H9 (cell line): ENCODE measurements at regions not wholly inside any gene's neighbourhood (a gene's known extent, or its start where the extent isn't known, plus 50 kb on each side); places are given as distances from the start of the nearest gene placed in this dataset.

ENCODE experiments used
- DNase-seq: peaks from one replicate; pipeline ENCODE4 v3.0.0-alpha.2; 2017
- H2AFZ ChIP-seq: one replicate; pipeline ENCODE4 v1.6.1; 2013; ENCODE audit warnings: mild to moderate bottlenecking, low read length, control low read depth, moderate library complexity
- H2AK5ac ChIP-seq: 2 replicates; pipeline ENCODE4 v1.6.1; 2013; ENCODE audit warnings: low read length, control low read depth, mixed read lengths; ENCODE audit not compliant: insufficient read length
- H2BK120ac ChIP-seq: one replicate; pipeline ENCODE4 v1.6.1; 2013; ENCODE audit warnings: low read depth, mild to moderate bottlenecking, low read length, control low read depth, inconsistent platforms; ENCODE audit not compliant: poor library complexity, severe bottlenecking
- H2BK12ac ChIP-seq: 2 replicates; pipeline ENCODE4 v1.6.1; 2013; ENCODE audit warnings: low read length, control low read depth, mixed read lengths, low read depth; ENCODE audit not compliant: insufficient read length
- H2BK15ac ChIP-seq: 2 replicates; pipeline ENCODE4 v1.6.1; 2013; ENCODE audit warnings: low read depth, low read length, control low read depth
- H2BK20ac ChIP-seq: one replicate; pipeline ENCODE4 v1.6.1; 2013; ENCODE audit warnings: low read depth, mild to moderate bottlenecking, low read length, control low read depth, inconsistent platforms; ENCODE audit not compliant: poor library complexity, severe bottlenecking
- H2BK5ac ChIP-seq: 2 replicates; pipeline ENCODE4 v1.6.1; 2013; ENCODE audit warnings: low read length, control low read depth, mixed read lengths; ENCODE audit not compliant: insufficient read length
- H3K14ac ChIP-seq: 2 replicates; pipeline ENCODE4 v1.6.1; 2013; ENCODE audit warnings: low read length, control low read depth; ENCODE audit not compliant: insufficient read depth
- H3K18ac ChIP-seq: 2 replicates; pipeline ENCODE4 v1.6.1; 2013; ENCODE audit warnings: low read depth, mild to moderate bottlenecking, mixed read lengths, low read length, control low read depth; ENCODE audit not compliant: insufficient read length
- H3K23ac ChIP-seq: 2 replicates; pipeline ENCODE4 v1.6.1; 2013; ENCODE audit warnings: low read length, control low read depth, mixed read lengths, low read depth; ENCODE audit not compliant: insufficient read length
- H3K23me2 ChIP-seq: 2 replicates; pipeline ENCODE4 v1.6.1; 2013; ENCODE audit warnings: low read depth, mild to moderate bottlenecking, mixed read lengths, low read length, control low read depth; ENCODE audit not compliant: insufficient read length, poor library complexity, severe bottlenecking
- H3K27ac ChIP-seq: 2 replicates; pipeline ENCODE4 v1.5.1; 2013; ENCODE audit warnings: low read length, control low read depth, mixed read lengths, low read depth; ENCODE audit not compliant: insufficient read length
- H3K27me3 ChIP-seq: 2 replicates; pipeline ENCODE4 v1.6.1; 2013; ENCODE audit warnings: low read length, control low read depth, inconsistent platforms; ENCODE audit not compliant: insufficient read depth
- H3K4ac ChIP-seq: 2 replicates; pipeline ENCODE4 v1.6.1; 2013; ENCODE audit warnings: low read depth, mild to moderate bottlenecking, control low read depth, inconsistent platforms, low read length, moderate library complexity
- H3K4me1 ChIP-seq: 2 replicates; pipeline ENCODE4 v1.6.1; 2013; ENCODE audit warnings: low read length, control low read depth, inconsistent platforms; ENCODE audit not compliant: insufficient read depth
- H3K4me2 ChIP-seq: 2 replicates; pipeline ENCODE4 v1.6.1; 2013; ENCODE audit warnings: low read length, control low read depth, mixed read lengths; ENCODE audit not compliant: insufficient read length, insufficient read depth
- H3K56ac ChIP-seq: 2 replicates; pipeline ENCODE4 v1.6.1; 2013; ENCODE audit warnings: low read depth, mild to moderate bottlenecking, mixed read lengths, low read length, control low read depth; ENCODE audit not compliant: insufficient read length
- H3K79me1 ChIP-seq: 2 replicates; pipeline ENCODE4 v1.6.1; 2013; ENCODE audit warnings: low read depth, mild to moderate bottlenecking, moderate library complexity, low read length, control low read depth, inconsistent platforms; ENCODE audit not compliant: insufficient read depth, poor library complexity, severe bottlenecking
- H3K79me2 ChIP-seq: 2 replicates; pipeline ENCODE4 v1.6.1; 2013; ENCODE audit warnings: low read length, control low read depth, inconsistent platforms; ENCODE audit not compliant: insufficient read depth
- H3K9ac ChIP-seq: 2 replicates; pipeline ENCODE4 v1.6.1; 2013; ENCODE audit warnings: low read length, control low read depth, mixed read lengths; ENCODE audit not compliant: insufficient read length; ENCODE audit errors: extremely low read depth
- H3K9me3 ChIP-seq: one replicate; pipeline ENCODE4 v1.6.1; 2013; ENCODE audit warnings: low read depth, low read length, inconsistent platforms; ENCODE audit not compliant: control insufficient read depth
- H3T11ph ChIP-seq: one replicate; pipeline ENCODE4 v1.6.1; 2013; ENCODE audit warnings: mild to moderate bottlenecking, low read length, control low read depth, inconsistent platforms
- H4K20me1 ChIP-seq: one replicate; pipeline ENCODE4 v1.6.1; 2013; ENCODE audit not compliant: control insufficient read depth, insufficient read length, insufficient read depth
- H4K5ac ChIP-seq: 2 replicates; pipeline ENCODE4 v1.6.1; 2013; ENCODE audit warnings: low read depth, mild to moderate bottlenecking, mixed read lengths, low read length, control low read depth; ENCODE audit not compliant: insufficient read length
- H4K8ac ChIP-seq: replicated peaks from 2 replicates; pipeline ENCODE4 v1.6.1; 2013; ENCODE audit warnings: low read length, control low read depth, mixed read lengths, low read depth; ENCODE audit not compliant: insufficient read length
- H4K91ac ChIP-seq: 2 replicates; pipeline ENCODE4 v1.6.1; 2013; ENCODE audit warnings: low read depth, mild to moderate bottlenecking, moderate library complexity, mixed read lengths, low read length, control low read depth; ENCODE audit not compliant: insufficient read length
- H3K27ac Mint-ChIP-seq, 3 experiments: 2 replicates in 2 of 3; 3 replicates in 1 of 3; pipeline ENCODE4 v1.8.0; 2020 to 2021; ENCODE audit warnings: mixed read lengths in 3 of 3, mild to moderate bottlenecking in 1 of 3, moderate library complexity in 1 of 3
- H3K27me3 Mint-ChIP-seq: 2 replicates; pipeline ENCODE4 v1.8.0; 2021; ENCODE audit warnings: low read depth, mild to moderate bottlenecking, moderate library complexity, mixed read lengths
- H3K36me3 Mint-ChIP-seq, 3 experiments: 2 replicates in 2 of 3; 3 replicates in 1 of 3; pipeline ENCODE4 v1.8.0; 2020 to 2021; ENCODE audit warnings: low read depth in 3 of 3, mixed read lengths in 3 of 3; ENCODE audit not compliant: insufficient read depth in 1 of 3
- H3K4me1 Mint-ChIP-seq, 2 experiments: 2 replicates each; pipeline ENCODE4 v1.8.0; 2020; ENCODE audit warnings: mixed read lengths in 2 of 2
- H3K4me3 Mint-ChIP-seq, 2 experiments: 2 replicates in 1 of 2; 3 replicates in 1 of 2; pipeline ENCODE4 v1.8.0; 2020 to 2021; ENCODE audit warnings: mild to moderate bottlenecking in 2 of 2, mixed read lengths in 2 of 2, moderate library complexity in 1 of 2
- H3K9me3 Mint-ChIP-seq, 2 experiments: 2 replicates in 1 of 2; 3 replicates in 1 of 2; pipeline ENCODE4 v1.8.0; 2020; ENCODE audit warnings: mild to moderate bottlenecking in 2 of 2, mixed read lengths in 2 of 2, moderate library complexity in 1 of 2
- CTCF ChIP-seq: fragments of 200-600 bp; sonication (generic); conservative IDR thresholded peaks from 3 replicates; pipeline ENCODE4 v1.8.0; 2021; ENCODE audit warnings: antibody characterized with exemption, mild to moderate bottlenecking
- WGBS: extraction: QIAGEN DNeasy Blood & Tissue Kit; methylation state at CpG from one replicate; pipeline ENCODE4 v1.1.7; 2013; ENCODE audit warnings: missing lambda C conversion rate, low lambda C conversion rate, mixed read lengths; ENCODE audit not compliant: insufficient read length; ENCODE audit errors: extremely low coverage; 5-methylcytosine and 5-hydroxymethylcytosine counted together

GRCh38 chr14:98444077-98444476 lies 827.9 kb downstream of the BCL11B start:
- no peak for TF ChIP-seq CTCF
- no peak overlapping the region for H3T11ph ChIP-seq
- Mint-ChIP-seq H3K9me3 (peaks cover 0 to 7% of the 10 kb centered on the region in 2 experiments; a peak in 3 of 5 replicates), H3K4me3 (no peak overlapping the region), H3K27ac (no peak overlapping the region), H3K27me3 (no peaks in the 10 kb centered on the region), H3K36me3 (no peaks in the 10 kb centered on the region; a peak in 2 of 7 replicates), H3K4me1 (peaks cover 9 to 19% of the 10 kb centered on the region in 2 experiments; a peak in 3 of 4 replicates)
- no peak overlapping the region for H2BK5ac ChIP-seq
- no peak overlapping the region for H4K91ac ChIP-seq
- H3K9me3 ChIP-seq = no peaks in the 10 kb centered on the region
- H2AK5ac ChIP-seq = no peak overlapping the region
- no peaks in the 10 kb centered on the region for H3K23me2 ChIP-seq
- no peaks in the 10 kb centered on the region for H4K20me1 ChIP-seq
- H3K23ac ChIP-seq = no peak overlapping the region
- H2BK20ac ChIP-seq = no peak overlapping the region
- H4K8ac ChIP-seq = no peak overlapping the region
- no peaks in the 10 kb centered on the region for H3K4me1 ChIP-seq
- no peak overlapping the region for H4K5ac ChIP-seq
- no peak overlapping the region for H3K56ac ChIP-seq
- H3K27me3 ChIP-seq = no peaks in the 10 kb centered on the region
- H3K79me2 ChIP-seq = no peaks in the 10 kb centered on the region
- no peak overlapping the region for H3K14ac ChIP-seq
- no peak overlapping the region for H3K27ac ChIP-seq
- no peak overlapping the region for H3K18ac ChIP-seq
- no peak overlapping the region for H3K4me2 ChIP-seq
- H2AFZ ChIP-seq = no peak overlapping the region
- H2BK120ac ChIP-seq = no peak overlapping the region
- no CpG with 5 or more reads among the region's 2 CpGs for WGBS
- DNase-seq = no peak
- H3K79me1 ChIP-seq = no peaks in the 10 kb centered on the region
- H3K9ac ChIP-seq = no peak overlapping the region
- no peak overlapping the region for H2BK15ac ChIP-seq
- no peak overlapping the region for H3K4ac ChIP-seq
- no peak overlapping the region for H2BK12ac ChIP-seq
